HuH-7 (cell line): ENCODE measurements at regions not wholly inside any gene's neighbourhood (a gene's known extent, or its start where the extent isn't known, plus 50 kb on each side); places are given as distances from the start of the nearest gene placed in this dataset.
A peak's percentile ranks its signal among the peaks of the same experiment; 100 is the strongest.
"Not testable (repeated sequence)": the region's sequence is repeated elsewhere in the genome, so short reads cannot be mapped to it uniquely, and the experiment has no call there.

Experiments used
- DNase-seq: peaks from one replicate; pipeline ENCODE4 v3.0.0; 2011; ENCODE audit warnings: low spot score

DNA sequence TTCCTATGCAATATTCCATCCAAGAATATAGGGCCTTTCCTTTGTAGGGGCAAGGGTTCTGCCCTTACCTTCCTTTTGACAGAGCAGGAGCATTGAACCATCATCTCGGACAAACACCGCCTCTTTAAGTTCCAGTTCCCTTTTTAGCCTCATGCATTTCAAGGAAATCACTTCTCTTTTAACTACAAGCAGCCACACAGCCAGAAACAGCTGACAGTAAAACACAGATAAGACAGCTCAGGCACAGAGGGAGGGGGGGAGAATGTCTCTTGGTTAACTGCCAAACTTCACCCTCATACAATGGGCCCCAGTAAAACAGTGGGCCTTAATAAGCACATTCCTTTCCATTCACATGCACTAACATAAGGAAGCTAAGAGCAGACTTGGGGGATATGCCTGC lies 648.3 kb downstream of the GABRG1 start:
- DNase-seq: no peak

DNA sequence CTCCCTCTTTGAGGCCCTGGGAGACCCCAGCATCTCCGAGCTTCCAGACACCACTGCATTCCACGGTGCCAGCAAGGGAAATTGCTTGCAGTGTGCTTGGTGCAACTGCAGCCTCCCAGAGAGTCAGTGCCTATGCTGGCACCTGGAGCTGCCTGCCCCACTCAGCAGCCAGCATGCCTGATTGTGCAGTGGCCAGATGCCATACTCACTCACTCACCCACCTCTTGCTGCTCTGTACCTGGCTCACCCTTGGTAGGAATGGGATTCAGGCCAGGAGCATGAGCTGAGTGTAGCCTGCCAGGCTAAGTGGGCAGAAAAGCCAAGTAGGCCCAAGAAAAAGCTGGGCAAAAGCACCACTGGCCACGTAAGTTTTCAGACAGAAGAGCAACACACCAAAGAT lies 651.4 kb downstream of the GABRG1 start:
- DNase-seq: no peak

DNA sequence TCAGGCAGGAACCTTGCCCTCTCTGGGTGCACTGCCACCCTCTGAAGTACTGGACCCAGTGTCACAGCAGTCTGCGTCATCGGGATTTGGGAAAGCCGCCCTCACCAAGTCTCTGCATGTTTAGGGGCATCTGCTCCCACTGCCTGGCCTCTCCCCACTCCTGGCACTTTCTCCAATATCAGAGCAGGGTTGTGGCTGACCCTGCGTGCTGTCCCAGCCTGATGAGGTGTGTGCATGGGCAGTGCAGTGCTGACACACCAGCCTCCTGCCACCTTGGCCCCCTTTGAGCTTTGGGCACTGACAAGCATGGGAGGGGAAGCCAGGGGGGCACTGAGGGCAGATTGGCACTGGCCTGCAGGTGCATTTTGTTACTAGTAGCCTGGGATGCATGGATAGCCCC lies 652.5 kb downstream of the GABRG1 start:
- DNase-seq: no peak

DNA sequence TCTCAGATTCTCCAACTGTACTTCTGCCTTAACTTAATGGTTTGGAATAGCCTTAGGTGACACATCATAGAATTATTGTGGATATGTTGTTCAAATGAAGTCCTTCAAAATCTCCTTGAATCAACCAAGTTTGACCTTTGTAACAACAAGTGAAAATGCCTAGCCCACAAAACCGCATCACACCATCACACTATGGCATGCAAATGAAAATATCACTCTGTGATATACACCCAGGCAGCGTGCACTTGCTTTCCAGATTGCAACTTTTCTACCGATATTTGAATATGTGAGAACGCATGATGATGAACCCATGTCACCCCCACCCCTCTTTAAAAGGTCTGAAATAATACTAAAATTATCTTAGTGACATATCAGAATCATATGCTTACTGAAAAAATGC lies 656.7 kb downstream of the GABRG1 start:
- DNase-seq: no peak

DNA sequence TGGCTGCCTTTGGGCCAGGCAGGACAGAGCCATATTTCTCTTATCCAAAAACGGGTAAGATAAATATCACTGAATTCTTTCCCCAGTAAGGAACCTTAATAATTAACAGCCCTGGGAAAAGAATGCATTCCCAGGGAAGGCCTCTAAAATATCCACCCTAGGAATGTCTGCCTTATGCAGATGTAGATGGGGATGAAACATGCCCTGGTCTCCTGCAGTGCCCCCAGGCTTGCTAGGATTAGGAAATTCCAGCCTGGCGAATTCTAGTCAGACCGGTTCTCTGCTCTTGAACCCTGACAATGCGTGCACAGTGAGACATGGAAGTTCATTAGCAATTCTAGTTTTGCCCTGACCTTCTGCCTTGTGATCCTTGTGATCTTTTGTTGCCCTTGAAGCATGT lies 663.7 kb downstream of the GABRG1 start:
- not testable (repeated sequence) for DNase-seq

DNA sequence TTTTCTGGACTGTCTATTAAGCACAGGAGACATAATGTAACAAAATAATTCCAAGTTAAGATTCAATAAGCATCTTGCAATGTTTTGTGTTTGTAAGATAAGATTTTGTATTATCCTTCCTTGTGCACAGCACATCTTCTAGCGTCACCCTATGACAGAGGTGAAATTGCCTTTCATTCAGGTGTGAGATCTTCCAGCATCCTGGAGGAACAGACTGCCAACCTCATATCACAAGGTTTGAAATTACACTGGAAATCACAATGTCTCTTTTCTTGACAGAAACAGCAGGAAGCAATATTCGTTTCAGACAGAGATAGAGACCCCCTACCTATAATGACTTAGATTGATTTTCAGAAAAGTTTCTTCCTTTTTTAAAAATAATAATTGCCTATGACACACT lies 668.6 kb downstream of the GABRG1 start:
- no peak for DNase-seq

DNA sequence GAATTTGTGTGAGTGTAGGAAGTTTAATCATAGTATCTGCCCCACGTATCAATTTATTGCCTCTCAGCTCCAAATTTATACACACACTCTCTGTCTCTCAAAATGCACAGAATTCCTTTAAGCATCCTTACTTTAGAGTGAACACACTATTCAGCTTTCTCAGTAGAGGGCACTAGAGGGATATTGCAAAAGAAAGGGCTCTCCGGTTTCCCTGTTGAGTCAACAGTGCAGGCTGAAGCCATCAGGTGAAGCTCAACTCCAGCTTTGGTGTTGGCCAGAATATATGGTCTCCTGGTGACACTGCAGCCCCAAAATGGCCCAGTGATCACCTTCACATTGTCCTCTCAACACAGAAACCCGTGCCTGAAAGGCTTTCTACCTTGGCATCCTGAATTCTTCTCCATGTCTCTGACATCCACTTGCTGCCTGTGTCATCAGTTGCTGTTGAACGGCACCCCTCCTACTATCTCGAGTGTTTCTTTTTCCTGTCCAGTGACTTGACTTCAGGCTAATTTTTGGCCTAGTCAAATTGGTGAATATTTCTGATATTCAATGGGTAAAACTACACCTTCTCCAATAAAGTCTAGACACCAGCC lies 670.5 kb downstream of the GABRG1 start:
- peak; percentile 39 for DNase-seq

DNA sequence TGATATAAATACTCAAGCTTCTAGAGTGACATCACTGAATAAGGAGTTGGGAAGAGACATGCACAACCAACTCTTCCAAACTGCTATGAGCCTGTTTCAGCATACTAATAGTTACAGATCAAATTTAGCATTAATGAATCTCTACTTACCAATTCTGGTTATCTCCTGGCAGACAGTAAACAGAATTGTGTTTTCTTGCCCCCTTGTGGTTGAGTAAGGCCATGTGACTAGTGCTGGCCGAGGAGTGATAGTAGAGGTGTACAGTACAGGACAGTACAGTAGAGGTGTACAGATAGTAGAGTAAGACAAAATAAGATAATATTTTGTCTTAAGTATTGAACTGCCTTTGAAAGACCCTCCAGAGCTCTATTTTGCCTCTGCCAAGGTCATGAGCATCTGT lies 681.4 kb downstream of the GABRG1 start:
- peak; percentile 3 for DNase-seq

DNA sequence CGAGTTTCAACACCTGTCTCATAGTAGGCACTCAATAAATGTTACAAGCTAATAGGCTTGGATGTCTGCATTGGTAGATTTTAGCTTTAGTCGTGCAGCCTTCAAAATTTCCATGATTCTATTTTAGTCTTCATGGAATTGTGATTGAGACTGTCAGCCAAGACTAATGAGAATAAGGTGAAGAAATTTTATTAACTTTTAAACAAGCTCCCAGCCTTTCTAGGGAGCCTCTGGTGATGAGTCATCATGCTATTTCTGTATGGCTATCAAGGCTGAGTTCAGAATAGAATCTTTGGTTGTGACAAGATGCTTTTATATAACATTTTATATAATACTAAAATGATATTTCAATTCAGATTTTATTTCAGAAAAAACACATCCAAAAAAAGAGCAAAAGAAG lies 685.8 kb downstream of the GABRG1 start:
- no peak for DNase-seq

DNA sequence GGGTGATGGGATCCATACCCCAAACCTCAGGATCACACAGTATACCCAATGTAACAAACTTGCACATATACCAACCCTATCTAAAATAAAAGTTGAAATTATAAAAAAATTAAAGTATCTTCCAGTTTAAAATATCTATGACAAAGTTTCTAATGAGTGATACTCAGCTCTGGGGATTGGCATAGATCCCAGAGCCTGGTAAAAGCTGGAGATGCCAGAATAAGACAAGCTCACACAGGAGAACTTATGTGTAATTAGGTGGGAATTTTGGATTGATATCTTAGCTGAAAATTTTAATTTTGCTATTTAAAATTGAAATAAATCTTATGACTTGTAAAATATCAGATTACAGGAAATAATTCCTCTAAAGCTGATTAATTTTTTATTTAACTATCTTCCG lies 686.5 kb downstream of the GABRG1 start:
- DNase-seq: no peak

DNA sequence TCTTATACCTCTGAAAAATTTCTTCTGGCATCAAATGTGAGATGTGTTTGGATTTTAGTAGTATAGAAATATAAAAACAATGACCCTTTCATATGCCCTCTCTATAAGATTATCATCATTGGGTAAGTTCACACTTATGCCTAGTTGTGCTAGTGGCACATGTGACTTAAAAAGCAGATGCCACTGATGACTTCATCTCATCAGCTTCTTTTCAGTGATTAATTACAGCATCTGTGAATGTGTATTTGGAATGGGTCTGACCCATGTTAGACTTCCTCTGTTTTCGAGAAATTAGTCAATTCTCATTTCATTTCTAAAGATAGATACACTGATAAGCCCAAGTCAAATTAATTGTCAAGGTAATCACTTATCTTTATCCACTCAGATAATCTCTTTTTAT lies 698.7 kb downstream of the GABRG1 start:
- no peak for DNase-seq

DNA sequence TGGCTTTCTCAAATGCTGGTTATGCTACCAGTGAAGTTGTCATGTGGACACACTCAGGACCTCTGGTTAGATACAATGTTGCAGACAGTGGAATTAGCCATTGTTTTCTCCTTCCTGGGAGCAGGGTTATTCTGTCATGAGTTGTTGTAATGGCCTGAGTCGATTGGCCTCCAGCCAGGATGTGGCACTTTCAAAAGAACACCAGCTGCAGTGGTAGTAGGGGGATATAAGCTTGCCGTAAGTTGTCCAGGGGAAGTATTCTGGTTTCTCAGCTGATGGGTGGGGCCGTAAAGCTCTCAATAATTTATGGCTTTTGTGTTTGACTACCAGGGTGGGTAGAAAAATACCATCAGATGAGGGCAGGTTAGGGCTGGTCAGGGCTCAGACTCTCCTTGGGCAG lies 697.5 kb upstream of the GNPDA2 start:
- no peak for DNase-seq

DNA sequence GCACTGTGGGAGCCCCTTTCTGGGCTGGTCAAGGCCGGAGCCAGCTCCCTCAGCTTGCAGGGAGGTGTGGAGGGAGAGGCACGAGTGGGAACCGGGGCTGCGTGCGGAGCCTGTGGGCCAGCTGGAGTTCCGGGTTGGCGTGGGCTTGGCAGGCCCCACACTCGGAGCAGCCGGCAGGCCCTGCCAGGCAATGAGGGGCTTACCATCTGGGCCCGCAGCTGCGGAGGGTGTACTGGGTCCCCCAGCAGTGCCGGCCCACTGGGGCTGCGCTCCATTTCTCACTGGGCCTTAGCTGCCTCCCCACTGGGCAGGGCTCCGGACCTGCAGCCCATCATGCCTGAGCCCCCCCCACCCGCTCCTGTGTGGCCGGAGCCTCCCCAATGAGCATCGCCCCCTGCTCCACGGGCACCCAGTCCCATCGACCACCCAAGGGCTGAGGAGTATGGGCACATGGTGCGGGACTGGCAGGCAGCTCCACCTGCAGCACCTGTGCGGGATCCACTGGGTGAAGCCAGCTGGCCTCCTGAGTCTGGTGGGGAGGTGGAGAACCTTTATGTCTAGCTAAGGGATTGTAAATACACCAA lies 693.8 kb upstream of the GNPDA2 start:
- DNase-seq: not testable (repeated sequence)

DNA sequence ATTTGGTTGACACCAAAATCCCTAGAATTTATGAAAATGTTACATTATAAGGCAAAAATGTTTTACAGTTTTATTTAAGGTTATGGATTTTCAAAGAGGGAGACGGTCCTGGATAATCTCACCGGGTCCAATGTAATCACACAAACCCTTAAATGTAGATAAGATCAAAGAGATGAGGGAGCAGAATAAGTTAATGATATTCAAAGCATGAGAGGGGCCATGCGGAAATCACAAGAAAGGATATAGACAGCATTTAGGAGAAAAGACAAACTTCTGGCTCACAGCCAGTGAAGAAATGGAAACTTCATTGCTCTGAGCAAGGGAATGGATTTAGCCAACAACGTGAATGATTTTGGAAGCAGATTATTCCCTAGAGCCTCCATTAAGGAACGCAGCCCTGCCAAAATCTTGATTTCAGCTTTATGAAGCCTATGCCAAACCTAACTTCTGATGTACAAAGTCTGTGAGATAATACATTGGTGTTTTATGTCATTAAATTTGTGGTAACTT lies 684.4 kb upstream of the GNPDA2 start:
- no peak for DNase-seq

DNA sequence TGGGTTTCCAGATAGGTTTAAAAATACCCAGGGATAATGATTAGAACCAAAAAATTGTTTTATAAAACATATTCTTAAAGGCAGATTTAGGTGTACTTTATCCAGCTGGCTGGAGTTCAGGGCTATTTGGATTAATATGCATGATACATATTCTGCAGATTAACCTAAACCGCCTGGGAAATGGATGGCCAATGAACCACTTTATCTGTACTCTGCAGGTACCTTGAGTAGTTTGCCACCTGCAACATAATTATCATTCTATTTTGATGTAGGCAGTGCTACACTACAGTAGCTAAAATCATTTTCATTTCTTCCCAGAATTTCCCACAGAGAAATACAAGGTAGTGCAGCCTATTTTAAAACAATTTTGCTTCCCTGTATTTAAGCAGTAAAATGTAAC lies 683.2 kb upstream of the GNPDA2 start:
- DNase-seq: no peak

DNA sequence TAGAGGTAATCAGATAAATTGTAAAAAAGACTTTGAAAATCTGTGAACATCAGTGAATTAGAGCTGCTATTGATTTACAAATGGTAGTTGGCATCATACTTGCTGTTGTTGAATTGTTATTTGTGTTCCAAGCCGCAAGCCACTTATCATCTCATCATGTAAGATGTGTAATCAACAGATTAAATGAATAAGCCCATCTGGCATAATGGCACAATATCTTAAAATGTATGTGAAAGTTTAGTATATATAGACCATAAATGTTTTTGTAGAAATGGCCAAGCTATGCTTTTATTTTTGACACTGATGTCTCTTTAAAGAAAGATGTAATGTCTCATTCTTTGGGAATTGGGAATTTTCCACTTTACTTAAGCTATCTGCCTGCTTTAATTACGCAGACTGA lies 682.6 kb upstream of the GNPDA2 start:
- DNase-seq: no peak

DNA sequence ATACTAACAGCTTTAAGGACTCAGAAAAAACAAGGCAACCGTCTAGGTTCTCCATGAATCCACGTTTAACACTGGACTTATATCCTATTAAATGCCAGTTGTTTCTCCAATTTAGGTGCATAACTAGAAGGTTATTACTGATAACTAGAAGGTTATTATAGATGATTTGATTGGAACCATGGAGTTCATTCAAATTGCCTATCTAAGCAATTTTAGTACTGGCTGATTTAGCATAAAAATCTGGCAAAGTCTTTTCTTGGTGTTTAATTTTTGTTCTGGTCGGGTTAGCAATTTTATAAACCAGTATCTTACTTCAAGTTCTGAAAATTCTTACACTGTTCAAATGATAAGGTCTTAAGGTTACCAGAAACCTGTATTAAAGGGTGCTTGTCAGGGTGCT lies 672.8 kb upstream of the GNPDA2 start:
- DNase-seq: no peak

DNA sequence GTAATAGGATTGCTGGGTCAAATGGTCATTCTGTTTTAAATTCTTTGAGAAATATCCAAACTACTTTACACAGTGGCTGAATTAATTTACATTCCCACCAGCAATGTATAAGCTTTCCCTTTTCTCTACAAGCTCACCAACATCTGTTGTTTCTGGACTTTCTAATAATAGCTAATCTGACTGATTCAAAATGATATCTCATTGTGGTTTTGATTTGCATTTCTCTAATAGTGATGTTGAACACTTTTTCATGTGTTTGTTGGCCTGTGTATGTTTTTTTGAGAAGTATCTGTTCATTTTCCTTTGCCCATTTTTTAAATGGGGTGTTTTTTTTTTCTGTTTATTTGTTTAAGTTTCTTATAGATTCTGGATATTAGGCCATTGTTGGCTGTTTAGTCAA lies 659.0 kb upstream of the GNPDA2 start:
- no peak for DNase-seq

DNA sequence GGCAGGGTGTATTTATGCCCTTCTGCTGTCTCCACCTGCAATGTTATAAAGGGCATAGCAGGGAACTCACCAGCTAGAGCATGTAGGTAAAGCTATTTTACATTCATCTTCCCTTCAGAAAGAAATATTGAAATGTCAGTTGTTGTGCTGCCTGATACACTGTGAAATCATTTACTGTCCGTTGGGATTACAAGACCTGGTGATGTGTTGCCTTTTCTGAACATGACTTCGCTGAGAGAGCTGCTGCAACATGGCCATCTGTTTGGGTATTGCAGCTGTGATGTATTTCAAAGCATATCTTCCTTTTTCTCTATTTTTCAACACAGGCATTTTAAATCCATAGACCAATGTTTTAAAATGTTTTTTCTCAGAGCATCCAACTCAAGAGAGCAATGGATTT lies 644.1 kb upstream of the GNPDA2 start:
- DNase-seq: no peak

DNA sequence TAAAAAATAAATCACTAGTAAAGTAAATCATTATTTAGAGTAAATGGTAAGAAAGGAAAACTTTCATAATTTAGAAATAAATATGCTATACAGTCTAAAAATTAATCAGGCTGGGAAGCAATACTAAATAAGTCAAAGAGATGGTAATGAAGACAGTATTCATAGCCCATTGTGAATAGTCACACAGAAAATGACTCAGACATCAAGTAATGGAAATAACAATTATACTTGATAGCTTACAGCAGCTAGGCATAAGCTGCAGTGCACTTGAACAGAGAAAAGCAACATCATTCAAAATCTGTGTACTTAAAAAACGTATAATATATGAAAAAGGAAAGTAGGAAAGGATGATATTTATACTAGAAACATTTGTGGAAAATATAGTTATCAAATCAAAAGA lies 642.5 kb upstream of the GNPDA2 start:
- no peak for DNase-seq

DNA sequence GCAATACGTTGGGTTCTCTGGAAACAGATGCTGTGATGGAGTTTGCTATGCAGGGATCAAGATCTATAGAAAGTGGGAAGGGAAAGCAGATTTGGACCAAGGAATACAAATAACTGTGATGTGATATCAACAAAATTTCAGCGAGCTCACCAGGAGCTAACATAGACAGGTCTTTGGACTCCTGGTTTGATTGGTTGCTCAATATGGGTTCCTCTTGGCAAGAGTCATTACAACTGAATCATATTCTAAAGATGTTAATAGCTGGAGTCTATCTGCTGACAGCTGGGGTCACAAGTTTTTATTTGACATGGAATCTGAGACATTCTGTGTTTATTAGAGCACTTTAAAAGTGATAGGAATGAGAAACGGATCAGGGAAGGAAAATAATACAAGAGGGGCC lies 637.6 kb upstream of the GNPDA2 start:
- no peak for DNase-seq

DNA sequence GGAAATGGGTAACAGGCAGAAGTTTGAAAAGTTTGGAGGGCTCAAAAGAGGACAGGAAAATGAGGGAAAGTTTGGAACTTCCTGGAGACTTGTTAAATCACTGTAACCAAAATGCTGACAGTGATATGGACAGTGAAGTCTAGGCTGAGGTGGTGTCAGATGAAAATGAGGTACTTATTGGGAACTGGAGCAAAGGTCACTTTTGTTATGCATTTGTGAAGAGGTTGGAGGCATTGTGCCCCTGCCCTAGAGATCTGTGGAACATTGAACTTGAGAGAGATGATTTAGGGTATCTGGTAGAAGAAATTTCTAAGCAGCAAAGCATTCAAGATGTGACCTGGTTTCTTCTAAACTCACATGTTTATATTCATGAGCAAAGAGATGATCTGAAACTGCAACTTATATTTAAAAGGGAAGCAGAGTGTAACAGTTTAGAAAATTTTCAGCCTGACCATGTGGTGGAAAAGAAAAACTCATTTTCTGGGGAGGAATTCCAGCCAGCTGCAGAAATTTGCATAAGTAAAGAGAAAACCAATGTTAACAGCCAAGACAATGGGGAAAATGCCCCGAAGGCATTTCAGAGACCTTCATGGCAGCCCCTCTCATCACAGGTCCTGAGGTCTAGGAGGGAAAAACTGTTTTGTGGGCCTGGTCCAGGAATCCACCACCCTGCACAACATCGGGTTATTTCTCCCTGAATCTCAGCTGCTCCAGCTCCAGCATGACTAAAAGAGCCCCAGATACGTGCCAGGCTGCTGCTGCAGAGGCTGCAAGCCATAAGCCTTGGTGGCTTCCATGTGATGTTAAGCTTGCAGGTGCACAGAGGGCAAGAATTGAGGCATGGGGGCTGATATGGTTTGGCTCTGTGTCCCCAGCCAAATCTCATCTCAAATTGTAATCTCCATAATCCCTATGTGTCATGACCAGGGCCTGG lies 632.5 kb upstream of the GNPDA2 start:
- DNase-seq: no peak

DNA sequence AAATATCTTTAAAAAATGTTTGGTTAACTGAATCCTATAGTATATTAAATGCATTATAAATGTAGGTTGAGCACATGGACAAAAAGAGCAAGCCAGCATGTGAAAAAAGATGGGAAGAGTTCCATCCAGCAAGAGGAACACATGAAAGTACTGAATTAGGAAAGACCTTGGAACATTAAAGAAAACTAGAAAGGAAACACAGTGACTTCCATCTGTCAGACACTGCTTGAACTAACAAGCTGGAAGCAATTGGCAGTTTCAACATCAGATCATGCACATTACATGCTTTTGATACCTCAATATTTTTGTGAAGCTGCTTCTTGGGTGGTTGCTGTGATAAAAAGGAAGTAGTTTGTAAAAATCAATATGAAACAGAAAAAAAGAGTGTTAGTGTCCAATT lies 626.8 kb upstream of the GNPDA2 start:
- no peak for DNase-seq
